ENCODE measurements at regions not wholly inside any gene's neighbourhood (a gene's known extent, or its start where the extent isn't known, plus 50 kb on each side); places are given as distances from the start of the nearest gene placed in this dataset.

GRCh38 chr19:29267701-29268100 lies 54.8 kb upstream of the UQCRFS1 start:
- no peak for ATAC-seq
- Histone ChIP-seq H3K4me3 (no peak overlapping the region), H3K27me3 (peaks cover 86% of the 10 kb centered on the region), H3K27ac (no peak overlapping the region), H3K4me1 (no peaks in the 10 kb centered on the region), H3K36me3 (no peaks in the 10 kb centered on the region), H3K9me3 (no peaks in the 10 kb centered on the region)
- TF ChIP-seq CTCF (IDR thresholded peaks at IDR 0.05) (no peak), POLR2A (IDR thresholded peaks at IDR 0.05) (no peak), POLR2AphosphoS5 (IDR thresholded peaks at IDR 0.05) (no peak), EP300 (IDR thresholded peaks at IDR 0.05) (no peak)
- WGBS, 2 donors (ENCODE audit: low coverage in 1 of 2): 70 to 78% methylated on average over 6 to 8 of the region's 8 CpGs

GRCh38 chr19:29268103-29268502 lies 55.2 kb upstream of the UQCRFS1 start:
- 70 to 79% methylated on average over 2 to 7 of the region's 17 CpGs for WGBS, 2 donors (ENCODE audit: low coverage in 1 of 2)
- Histone ChIP-seq H3K4me1 (no peaks in the 10 kb centered on the region), H3K36me3 (no peaks in the 10 kb centered on the region), H3K27me3 (peaks cover 83% of the 10 kb centered on the region), H3K4me3 (no peak overlapping the region), H3K9me3 (no peaks in the 10 kb centered on the region), H3K27ac (no peak overlapping the region)
- no peak for ATAC-seq
- TF ChIP-seq CTCF (IDR thresholded peaks at IDR 0.05) (no peak), POLR2AphosphoS5 (IDR thresholded peaks at IDR 0.05) (no peak), EP300 (IDR thresholded peaks at IDR 0.05) (no peak), POLR2A (IDR thresholded peaks at IDR 0.05) (no peak)

GRCh38 chr19:29268721-29269393 lies 55.9 kb upstream of the UQCRFS1 start:
- Histone ChIP-seq H3K36me3 (no peaks in the 10 kb centered on the region), H3K4me3 (no peak overlapping the region), H3K4me1 (no peaks in the 10 kb centered on the region), H3K9me3 (no peaks in the 10 kb centered on the region), H3K27ac (no peak overlapping the region), H3K27me3 (peaks cover 82% of the 10 kb centered on the region)
- TF ChIP-seq POLR2AphosphoS5 (IDR thresholded peaks at IDR 0.05): no peak
- WGBS, 2 donors (ENCODE audit: low coverage in 1 of 2): 20 to 51% methylated on average over 1 to 12 of the region's 25 CpGs
- ATAC-seq: no peak

GRCh38 chr19:29269641-29270040 lies 56.7 kb upstream of the UQCRFS1 start:
- Histone ChIP-seq H3K4me3 (no peak overlapping the region), H3K27ac (no peak overlapping the region), H3K27me3 (peaks cover 85% of the 10 kb centered on the region), H3K4me1 (no peaks in the 10 kb centered on the region), H3K36me3 (no peaks in the 10 kb centered on the region), H3K9me3 (no peaks in the 10 kb centered on the region)
- 43% methylated on average over 6 of the region's 12 CpGs; no CpG with 5 or more reads in 1 of the 2 donors for WGBS, 2 donors (ENCODE audit: low coverage in 1 of 2)
- no peak for ATAC-seq
- TF ChIP-seq CTCF (IDR thresholded peaks at IDR 0.05): no peak
- no peak for TF ChIP-seq EP300 (IDR thresholded peaks at IDR 0.05)
- TF ChIP-seq POLR2AphosphoS5 (IDR thresholded peaks at IDR 0.05): no peak
- no peak for TF ChIP-seq POLR2A (IDR thresholded peaks at IDR 0.05)

- Histone ChIP-seq H3K4me3 (no peak overlapping the region), H3K4me1 (no peaks in the 10 kb centered on the region), H3K27ac (no peak overlapping the region), H3K9me3 (no peaks in the 10 kb centered on the region), H3K36me3 (no peaks in the 10 kb centered on the region), H3K27me3 (peaks cover 84% of the 10 kb centered on the region)
- no peak for TF ChIP-seq EP300 (IDR thresholded peaks at IDR 0.05)
- TF ChIP-seq POLR2AphosphoS5 (IDR thresholded peaks at IDR 0.05): no peak
- TF ChIP-seq POLR2A (IDR thresholded peaks at IDR 0.05): no peak
- TF ChIP-seq CTCF (IDR thresholded peaks at IDR 0.05): no peak
- WGBS, 2 donors (ENCODE audit: low coverage in 1 of 2): 67% methylated on average over 1 of the region's 3 CpGs; no CpG with 5 or more reads in 1 of the 2 donors
- ATAC-seq: no peak
Measured at GRCh38 chr19:29271341-29271740, 58.4 kb upstream of the UQCRFS1 start.
